Bronchial epithelial cell (primary cell): ENCODE measurements at regions not wholly inside any gene's neighbourhood (a gene's known extent, or its start where the extent isn't known, plus 50 kb on each side); places are given as distances from the start of the nearest gene placed in this dataset.

ENCODE experiments used
- DNase-seq: peaks from one replicate; pipeline ENCODE4 v3.0.0-alpha.2; 2010; ENCODE audit warnings: low read depth
- FAIRE-seq: peaks from 2 replicates; lab custom pipeline; 2011; peaks lifted over from hg19 to GRCh38; lab: Jason Lieb, UNC
- H3K27me3 ChIP-seq: 2 replicates; pipeline ENCODE4 v1.5.1; 2011; ENCODE audit warnings: low read length; ENCODE audit not compliant: control insufficient read depth, insufficient read depth
- H3K36me3 ChIP-seq: 2 replicates; pipeline ENCODE4 v1.5.1; 2011; ENCODE audit warnings: low read length; ENCODE audit not compliant: control insufficient read depth, insufficient read depth
- H3K4me3 ChIP-seq: 2 replicates; pipeline ENCODE4 v1.5.1; 2011; ENCODE audit warnings: mild to moderate bottlenecking, low read depth, low read length, control low read depth
- TF ChIP-seq, protein P1 (sequence below): IDR thresholded peaks from 2 replicates; pipeline ENCODE4 v1.5.1; 2011; ENCODE audit warnings: mild to moderate bottlenecking, moderate library complexity, low read length, control low read depth, inconsistent platforms; ENCODE audit not compliant: insufficient read depth, severe bottlenecking

DNA sequence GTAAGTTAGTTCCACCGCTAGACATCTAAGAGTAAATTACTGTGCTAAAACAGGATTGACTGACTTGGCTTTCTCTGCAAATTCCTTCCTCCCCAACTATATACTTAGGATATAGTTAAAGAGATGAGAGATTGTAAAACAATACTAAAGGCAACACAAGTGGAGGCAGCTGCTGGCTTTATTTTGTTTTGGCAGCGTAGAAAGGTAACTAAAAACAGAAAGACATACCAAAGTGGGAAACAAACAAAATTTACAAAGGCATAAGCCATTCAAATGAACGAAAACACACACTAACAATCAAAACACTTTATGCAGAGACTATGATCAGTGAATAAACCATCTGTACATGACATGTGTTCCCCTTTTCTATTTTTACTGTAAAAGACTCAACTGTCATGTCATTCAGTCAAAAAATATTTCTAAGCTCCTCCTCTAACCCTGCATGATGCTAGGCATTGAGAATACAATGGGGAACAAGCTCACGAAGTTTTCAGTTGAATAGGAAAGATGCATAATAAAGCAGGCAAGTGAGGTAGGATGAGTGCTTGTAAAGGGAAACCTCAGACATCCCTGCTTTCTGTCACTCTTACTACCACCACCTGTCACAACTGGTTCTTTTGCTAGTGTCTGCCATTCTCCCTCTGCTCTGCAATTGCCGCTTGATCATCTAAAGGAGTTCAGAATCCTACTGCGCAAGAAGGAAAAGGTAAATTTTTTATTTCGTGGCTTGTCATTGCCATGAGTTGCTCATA is 64.2 kb upstream of the COL1A2 start:
- no peaks in the 10 kb centered on the region for H3K27me3 ChIP-seq
- H3K4me3 ChIP-seq = no peak overlapping the region
- TF ChIP-seq, protein P1, sequence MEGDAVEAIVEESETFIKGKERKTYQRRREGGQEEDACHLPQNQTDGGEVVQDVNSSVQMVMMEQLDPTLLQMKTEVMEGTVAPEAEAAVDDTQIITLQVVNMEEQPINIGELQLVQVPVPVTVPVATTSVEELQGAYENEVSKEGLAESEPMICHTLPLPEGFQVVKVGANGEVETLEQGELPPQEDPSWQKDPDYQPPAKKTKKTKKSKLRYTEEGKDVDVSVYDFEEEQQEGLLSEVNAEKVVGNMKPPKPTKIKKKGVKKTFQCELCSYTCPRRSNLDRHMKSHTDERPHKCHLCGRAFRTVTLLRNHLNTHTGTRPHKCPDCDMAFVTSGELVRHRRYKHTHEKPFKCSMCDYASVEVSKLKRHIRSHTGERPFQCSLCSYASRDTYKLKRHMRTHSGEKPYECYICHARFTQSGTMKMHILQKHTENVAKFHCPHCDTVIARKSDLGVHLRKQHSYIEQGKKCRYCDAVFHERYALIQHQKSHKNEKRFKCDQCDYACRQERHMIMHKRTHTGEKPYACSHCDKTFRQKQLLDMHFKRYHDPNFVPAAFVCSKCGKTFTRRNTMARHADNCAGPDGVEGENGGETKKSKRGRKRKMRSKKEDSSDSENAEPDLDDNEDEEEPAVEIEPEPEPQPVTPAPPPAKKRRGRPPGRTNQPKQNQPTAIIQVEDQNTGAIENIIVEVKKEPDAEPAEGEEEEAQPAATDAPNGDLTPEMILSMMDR = no peak
- DNase-seq (no peak), FAIRE-seq (no peak)
- no peaks in the 10 kb centered on the region for H3K36me3 ChIP-seq

DNA sequence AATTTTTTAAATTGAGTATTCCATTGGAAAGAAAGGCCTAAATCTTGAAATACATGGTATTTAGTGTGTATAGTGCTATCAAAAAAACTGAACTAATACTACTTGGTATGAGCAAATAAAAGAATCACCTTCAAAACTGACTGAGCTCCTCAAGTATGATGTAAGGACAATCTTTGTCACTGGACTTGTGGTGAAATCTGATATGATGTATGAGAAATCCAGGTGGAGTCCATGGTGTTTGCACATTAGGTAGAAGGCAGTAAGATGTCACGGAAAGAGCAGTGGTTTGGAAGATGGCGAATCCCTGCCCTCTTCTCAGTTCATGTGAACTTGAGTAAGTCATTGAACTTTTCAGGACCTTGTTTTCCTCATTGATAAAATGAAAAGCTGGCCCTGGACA is 62.1 kb upstream of the COL1A2 start:
- FAIRE-seq (no peak), DNase-seq (peak; percentile 86)
- no peaks in the 10 kb centered on the region for H3K27me3 ChIP-seq
- TF ChIP-seq, protein P1 = no peak
- no peaks in the 10 kb centered on the region for H3K36me3 ChIP-seq
- no peak overlapping the region for H3K4me3 ChIP-seq

GRCh38 chr7:94333810-94334209 is 60.9 kb upstream of the COL1A2 start:
- Histone ChIP-seq H3K27me3 (no peaks in the 10 kb centered on the region), H3K4me3 (no peak overlapping the region), H3K36me3 (no peaks in the 10 kb centered on the region)
- TF ChIP-seq, protein P1 = no peak
- FAIRE-seq (no peak), DNase-seq (peak; percentile 79)

GRCh38 chr7:94335586-94335985 is 59.1 kb upstream of the COL1A2 start:
- Histone ChIP-seq H3K4me3 (no peak overlapping the region), H3K36me3 (no peaks in the 10 kb centered on the region), H3K27me3 (no peaks in the 10 kb centered on the region)
- DNase-seq = peak; percentile 97
- TF ChIP-seq, protein P1 = no peak
- FAIRE-seq = no peak

- peak; percentile 51 for DNase-seq
- FAIRE-seq = no peak
- TF ChIP-seq, protein P1 = no peak
- no peaks in the 10 kb centered on the region for H3K27me3 ChIP-seq
- H3K4me3 ChIP-seq = no peak overlapping the region
- H3K36me3 ChIP-seq = no peaks in the 10 kb centered on the region
These were observed 58.7 kb upstream of the COL1A2 start for GRCh38 chr7:94336009-94336408.
